Heart right ventricle (tissue), 16 donors: ENCODE measurements at regions not wholly inside any gene's neighbourhood (a gene's known extent, or its start where the extent isn't known, plus 50 kb on each side); places are given as distances from the start of the nearest gene placed in this dataset.

Experiments
- ATAC-seq, 8 donors: fragments of 200-7000 bp; cut with Tn5 transposase; one replicate each; pipeline ENCODE4 v1.9.1; 2020; ENCODE audit warnings: mild to moderate bottlenecking in 8 of 8, moderate library complexity in 8 of 8, moderate number of reproducible peaks in 1 of 8
- DNase-seq, 2 donors: peaks; one replicate each; pipeline ENCODE4 v3.0.0-alpha.2; 2020
- H3K27ac ChIP-seq, 10 donors: fragments of 200-600 bp; sonication (generic) in 2 of 10; one replicate each; pipeline versions ENCODE4 v1.5.0 to v1.8.0; 2020 to 2022; ENCODE audit warnings: mild to moderate bottlenecking in 3 of 10
- H3K27me3 ChIP-seq, 7 donors: fragments of 200-600 bp; one replicate each; pipeline ENCODE4 v1.8.0; 2021 to 2022; ENCODE audit warnings: mild to moderate bottlenecking in 2 of 7
- H3K36me3 ChIP-seq, 9 donors: fragments of 200-600 bp; sonication (generic) in 1 of 9; one replicate each; pipeline versions ENCODE4 v1.5.0 to v1.8.0; 2020 to 2022; ENCODE audit warnings: mild to moderate bottlenecking in 2 of 9
- H3K4me1 ChIP-seq, 9 donors: fragments of 200-600 bp; sonication (generic) in 1 of 9; one replicate each; pipeline versions ENCODE4 v1.5.0 to v1.8.0; 2020 to 2022; ENCODE audit warnings: mild to moderate bottlenecking in 4 of 9
- H3K4me3 ChIP-seq, 10 donors: fragments of 200-600 bp; sonication (generic) in 2 of 10; one replicate each; pipeline versions ENCODE4 v1.5.0 to v1.8.0; 2020 to 2022; ENCODE audit warnings: mild to moderate bottlenecking in 7 of 10, moderate library complexity in 2 of 10
- H3K9me3 ChIP-seq, 11 donors: fragments of 200-600 bp in 10 of 11; sonication (generic) in 2 of 11; one replicate each; pipeline versions ENCODE4 v1.5.0 to v1.8.0; 2013 to 2022; ENCODE audit warnings: mild to moderate bottlenecking in 2 of 11, control low read depth in 1 of 11, moderate library complexity in 1 of 11
- WGBS, 2 donors: extraction: QIAGEN DNeasy Blood & Tissue Kit; methylation state at CpG; one replicate each; pipeline ENCODE4 v1.1.7; 2013; ENCODE audit warnings: inconsistent platforms in 1 of 2; 5-methylcytosine and 5-hydroxymethylcytosine counted together
- intact Hi-C, 10 donors: fragments of 100-400 bp; cut with DNase I; formaldehyde crosslinking; loops; one replicate each; pipeline versions ENCODE4 v1.11.1 to v1.14.2; 2022
- TF ChIP-seq, protein P1 (sequence below), 9 donors: fragments of 200-600 bp; sonication (generic) in 2 of 9; IDR thresholded peaks; one replicate each; pipeline versions ENCODE4 v1.5.0 to v1.8.0; 2021 to 2022; ENCODE audit warnings: antibody characterized with exemption in 9 of 9, mild to moderate bottlenecking in 5 of 9, moderate library complexity in 1 of 9
- donor health status: Arrhythmogenic right ventricular cardiomyopathy.
- donor health status: ischemic (EF 13 %, LVEDD 7.1; RV severe dilation, severe dysfunction).
- donor health status: healthy with polysubstance abuse.
- donor health status: DM: no; HTN: yes; CAD: no.
- donor health status: DM: no; HTN: no; CAD: no.
- donor health status: ischemic (EF 25% LVEDD 6.9; RV normal size, moderate dysfunction).
- donor health status: ischemic (EF 25% LVEDD 5.7; RV mildly dilated, moderate dysfunction).
- donor health status: healthy.
- donor health status: DM: yes; HTN: yes; CAD: no.
- donor health status: Ischemic cardiomyopathy.
- donor health status: ischemic (EF 35%, LVEDD 5.7; RV mildly dilated, moderate dysfunction).
- donor health status: nonischemic (EF 11% LVEDD 7.7; RV severe dilation, severe dysfunction).
- donor health status: DM: yes; HTN: yes; CAD: no.
- donor health status: PGD.
- donor health status: ischemic (EF 29% LVEDD 5.4; RV normal size, mild dysfunction).
- donor health status: nonischemic (EF 23%, LVEDD 6.1; RV moderate dilation, normal function).

DNA sequence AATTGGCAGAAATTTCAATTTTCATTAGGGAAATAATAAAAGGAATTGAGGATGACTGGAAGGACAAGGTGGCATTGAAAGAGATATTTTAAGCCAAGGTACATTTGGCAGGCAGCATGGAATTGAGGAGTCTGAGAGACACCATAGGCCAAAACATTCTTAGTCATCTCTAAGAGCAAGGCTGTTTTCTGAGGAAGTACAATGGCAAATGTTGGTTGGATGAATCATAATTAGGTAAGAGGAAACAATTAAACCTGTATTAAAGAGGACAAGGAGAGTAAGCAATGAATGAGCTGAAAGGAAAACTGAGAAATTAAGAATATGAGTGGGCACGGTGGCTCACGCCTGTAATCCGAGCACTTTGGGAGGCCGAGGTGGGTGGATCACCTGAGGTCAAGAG lies 86.3 kb downstream of the MRPL32 start:
- H3K36me3 ChIP-seq, result no peaks in the 10 kb centered on the region
- H3K9me3 ChIP-seq, result no peaks in the 10 kb centered on the region
- TF ChIP-seq, protein P1, sequence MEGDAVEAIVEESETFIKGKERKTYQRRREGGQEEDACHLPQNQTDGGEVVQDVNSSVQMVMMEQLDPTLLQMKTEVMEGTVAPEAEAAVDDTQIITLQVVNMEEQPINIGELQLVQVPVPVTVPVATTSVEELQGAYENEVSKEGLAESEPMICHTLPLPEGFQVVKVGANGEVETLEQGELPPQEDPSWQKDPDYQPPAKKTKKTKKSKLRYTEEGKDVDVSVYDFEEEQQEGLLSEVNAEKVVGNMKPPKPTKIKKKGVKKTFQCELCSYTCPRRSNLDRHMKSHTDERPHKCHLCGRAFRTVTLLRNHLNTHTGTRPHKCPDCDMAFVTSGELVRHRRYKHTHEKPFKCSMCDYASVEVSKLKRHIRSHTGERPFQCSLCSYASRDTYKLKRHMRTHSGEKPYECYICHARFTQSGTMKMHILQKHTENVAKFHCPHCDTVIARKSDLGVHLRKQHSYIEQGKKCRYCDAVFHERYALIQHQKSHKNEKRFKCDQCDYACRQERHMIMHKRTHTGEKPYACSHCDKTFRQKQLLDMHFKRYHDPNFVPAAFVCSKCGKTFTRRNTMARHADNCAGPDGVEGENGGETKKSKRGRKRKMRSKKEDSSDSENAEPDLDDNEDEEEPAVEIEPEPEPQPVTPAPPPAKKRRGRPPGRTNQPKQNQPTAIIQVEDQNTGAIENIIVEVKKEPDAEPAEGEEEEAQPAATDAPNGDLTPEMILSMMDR (IDR thresholded peaks at IDR 0.05), result no peak
- 93% methylated on average over 4 of the region's 4 CpGs for WGBS, 2 donors
- H3K4me1 ChIP-seq, result no peaks in the 10 kb centered on the region
- peaks cover 0 to 14% (median 0%) of the 10 kb centered on the region in 7 donors for H3K27me3 ChIP-seq
- H3K27ac ChIP-seq, result no peak overlapping the region
- intact Hi-C loops, result no loop called here
- DNase-seq, result no peak
- H3K4me3 ChIP-seq, result no peak overlapping the region
- no peak for ATAC-seq

DNA sequence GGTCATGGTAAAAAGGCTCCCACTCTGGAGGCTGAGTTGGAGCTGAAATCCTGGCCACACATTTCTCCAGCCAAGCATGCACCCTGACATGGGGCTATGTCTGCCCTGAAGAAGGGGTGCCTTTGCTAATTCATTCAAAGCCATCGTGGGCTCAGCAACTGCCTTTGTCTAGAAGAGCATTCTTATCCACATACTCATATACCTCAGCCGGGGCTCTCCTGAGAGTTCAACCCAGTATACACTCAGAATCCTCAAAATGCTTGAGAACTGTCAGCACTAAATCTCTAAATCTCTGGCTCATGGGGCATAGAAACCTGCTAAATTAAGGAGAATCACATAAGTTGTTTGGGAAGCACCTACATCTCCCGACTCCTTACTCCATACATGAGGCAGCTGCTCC lies 89.3 kb downstream of the MRPL32 start:
- TF ChIP-seq, protein P1 (IDR thresholded peaks at IDR 0.05), result no peak
- Histone ChIP-seq H3K4me1 (no peaks in the 10 kb centered on the region), H3K4me3 (no peak overlapping the region), H3K9me3 (no peaks in the 10 kb centered on the region), H3K27me3 (peaks cover 0 to 8% (median 0%) of the 10 kb centered on the region in 7 donors), H3K36me3 (no peaks in the 10 kb centered on the region), H3K27ac (no peak overlapping the region)
- no peak for ATAC-seq
- WGBS, 2 donors, result 76 to 82% methylated on average over 3 of the region's 3 CpGs
- intact Hi-C loops, result no loop called here
- DNase-seq, result no peak

DNA sequence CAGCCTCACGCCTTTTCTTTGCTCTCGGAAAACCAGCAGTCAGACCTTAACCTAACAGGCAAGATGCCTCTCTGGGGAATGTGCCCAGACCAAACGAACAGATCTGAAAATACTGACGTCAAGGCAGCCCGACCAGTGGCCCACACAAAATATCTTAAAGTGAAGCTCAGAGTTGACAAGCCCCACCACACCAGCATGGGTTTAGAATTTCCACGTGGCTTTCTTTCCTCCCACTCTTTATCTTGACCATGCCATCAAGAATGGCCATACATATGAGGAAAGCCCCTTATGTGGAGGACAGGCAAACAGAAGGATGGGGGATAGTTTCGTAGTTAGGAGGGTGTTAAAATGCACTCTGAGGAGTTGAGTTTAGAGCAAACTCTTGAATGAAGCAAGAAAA lies 89.8 kb downstream of the MRPL32 start:
- no peaks in the 10 kb centered on the region for H3K4me1 ChIP-seq
- no peaks in the 10 kb centered on the region for H3K36me3 ChIP-seq
- H3K27me3 ChIP-seq, result peaks cover 0 to 8% (median 0%) of the 10 kb centered on the region in 7 donors
- H3K9me3 ChIP-seq, result no peaks in the 10 kb centered on the region
- 60 to 63% methylated on average over 7 of the region's 7 CpGs for WGBS, 2 donors
- no peak overlapping the region for H3K4me3 ChIP-seq
- ATAC-seq (no peak), DNase-seq (no peak)
- TF ChIP-seq, protein P1 (IDR thresholded peaks at IDR 0.05), result no peak
- intact Hi-C loops, result no loop called here
- H3K27ac ChIP-seq, result no peak overlapping the region

- intact Hi-C loops, result no loop called here
- ATAC-seq, result no peak
- no peak overlapping the region for H3K4me3 ChIP-seq
Measured at GRCh38 chr7:43033369-43033768, 79.1 kb upstream of the HECW1 start.

More at GRCh38 chr7:43033369-43033768, 79.1 kb upstream of the HECW1 start:
- Histone ChIP-seq H3K9me3 (no peaks in the 10 kb centered on the region), H3K36me3 (no peaks in the 10 kb centered on the region), H3K27ac (no peak overlapping the region), H3K4me1 (no peaks in the 10 kb centered on the region), H3K27me3 (peaks cover 0 to 3% (median 0%) of the 10 kb centered on the region in 7 donors)
- DNase-seq, result no peak
- 66 to 75% methylated on average over 2 of the region's 2 CpGs for WGBS, 2 donors
- TF ChIP-seq, protein P1 (IDR thresholded peaks at IDR 0.05), result no peak
